ENCODE measurements at regions not wholly inside any gene's neighbourhood (a gene's known extent, or its start where the extent isn't known, plus 50 kb on each side); places are given as distances from the start of the nearest gene placed in this dataset.
"Not testable (repeated sequence)": the region's sequence is repeated elsewhere in the genome, so short reads cannot be mapped to it uniquely, and the experiment has no call there.

- no peak for DNase-seq
Measured at GRCh38 chr12:83886479-83886878, 1026.1 kb downstream of the SLC6A15 start.

- DNase-seq: not testable (repeated sequence)
Measured at GRCh38 chr12:83870921-83871599, 1041.5 kb downstream of the SLC6A15 start.

GRCh38 chr12:83866477-83866876 lies 1046.1 kb downstream of the SLC6A15 start:
- DNase-seq: no peak

- DNase-seq: no peak
Measured at GRCh38 chr12:83865431-83865830, 1047.2 kb downstream of the SLC6A15 start.

- no peak for DNase-seq
Measured at GRCh38 chr12:83864054-83864453, 1048.5 kb downstream of the SLC6A15 start.

- no peak for DNase-seq
Measured at GRCh38 chr12:83859021-83859420, 1053.6 kb downstream of the SLC6A15 start.

- DNase-seq: no peak
Measured at GRCh38 chr12:83856803-83857202, 1055.8 kb downstream of the SLC6A15 start.

GRCh38 chr12:83850531-83850930 lies 1062.1 kb downstream of the SLC6A15 start:
- no peak for DNase-seq

- no peak for DNase-seq
Measured at GRCh38 chr12:83848702-83849101, 1063.9 kb downstream of the SLC6A15 start.

- DNase-seq: no peak
Measured at GRCh38 chr12:83843541-83843940, 1069.1 kb downstream of the SLC6A15 start.

- DNase-seq: no peak
Measured at GRCh38 chr12:83841620-83842019, 1071.0 kb downstream of the SLC6A15 start.

GRCh38 chr12:83827860-83828259 lies 1084.7 kb downstream of the SLC6A15 start:
- DNase-seq: no peak

- no peak for DNase-seq
Measured at GRCh38 chr12:83827193-83827592, 1085.4 kb downstream of the SLC6A15 start.

GRCh38 chr12:83826112-83826511 lies 1086.5 kb downstream of the SLC6A15 start:
- no peak for DNase-seq

- no peak for DNase-seq
Measured at GRCh38 chr12:83823386-83824045, 1089.1 kb downstream of the SLC6A15 start.

GRCh38 chr12:83821967-83822366 lies 1090.6 kb downstream of the SLC6A15 start:
- no peak for DNase-seq

- DNase-seq: no peak
Measured at GRCh38 chr12:83818881-83819280, 1093.7 kb downstream of the SLC6A15 start.

GRCh38 chr12:83817730-83818129 lies 1094.9 kb downstream of the SLC6A15 start:
- DNase-seq: no peak

GRCh38 chr12:83808591-83808990 lies 1104.0 kb downstream of the SLC6A15 start:
- no peak for DNase-seq

- DNase-seq: no peak
Measured at GRCh38 chr12:83807871-83808270, 1104.7 kb downstream of the SLC6A15 start.

- DNase-seq: no peak
Measured at GRCh38 chr12:83805873-83806272, 1106.7 kb downstream of the SLC6A15 start.

GRCh38 chr12:83805156-83805772 lies 1107.3 kb downstream of the SLC6A15 start:
- DNase-seq: no peak

GRCh38 chr12:83801972-83802371 lies 1110.6 kb downstream of the SLC6A15 start:
- no peak for DNase-seq

GRCh38 chr12:83800022-83800421 lies 1112.6 kb downstream of the SLC6A15 start:
- DNase-seq: no peak
